22Rv1 (cell line): ENCODE measurements at regions not wholly inside any gene's neighbourhood (a gene's known extent, or its start where the extent isn't known, plus 50 kb on each side); places are given as distances from the start of the nearest gene placed in this dataset.

Source experiments
- H3K27ac ChIP-seq: fragments of 450-650 bp; 2 replicates; pipeline ENCODE4 v1.5.1; 2017
- ZFX ChIP-seq: fragments of 450-650 bp; IDR thresholded peaks from 2 replicates; pipeline ENCODE4 v1.6.1; 2017; ENCODE audit warnings: antibody characterized with exemption, borderline replicate concordance
- TF ChIP-seq, protein P1 (sequence below): fragments of 450-650 bp; IDR thresholded peaks from 2 replicates; pipeline ENCODE4 v1.5.1; 2017; ENCODE audit warnings: mild to moderate bottlenecking

DNA sequence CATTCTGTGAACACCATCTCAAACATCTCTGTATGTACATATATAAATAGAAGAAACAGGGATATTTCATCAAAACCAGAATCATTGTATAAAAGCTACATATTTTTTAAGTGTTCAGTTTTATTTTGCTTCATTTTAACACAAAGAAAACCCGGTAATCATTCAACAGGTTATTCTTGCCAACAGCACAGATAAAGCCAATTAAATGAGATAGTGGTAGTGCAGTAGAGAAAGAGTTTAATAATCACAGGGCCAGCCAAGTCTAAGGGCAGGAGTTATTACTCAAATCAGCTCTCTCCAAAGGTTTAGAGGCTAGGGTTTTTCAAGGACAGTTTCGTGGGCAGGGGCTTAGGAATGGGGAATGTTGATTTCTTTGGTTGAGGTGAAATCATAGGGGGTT lies 261.0 kb upstream of the KIF2A start:
- no peak overlapping the region for H3K27ac ChIP-seq
- TF ChIP-seq ZFX = no peak
- TF ChIP-seq, protein P1, sequence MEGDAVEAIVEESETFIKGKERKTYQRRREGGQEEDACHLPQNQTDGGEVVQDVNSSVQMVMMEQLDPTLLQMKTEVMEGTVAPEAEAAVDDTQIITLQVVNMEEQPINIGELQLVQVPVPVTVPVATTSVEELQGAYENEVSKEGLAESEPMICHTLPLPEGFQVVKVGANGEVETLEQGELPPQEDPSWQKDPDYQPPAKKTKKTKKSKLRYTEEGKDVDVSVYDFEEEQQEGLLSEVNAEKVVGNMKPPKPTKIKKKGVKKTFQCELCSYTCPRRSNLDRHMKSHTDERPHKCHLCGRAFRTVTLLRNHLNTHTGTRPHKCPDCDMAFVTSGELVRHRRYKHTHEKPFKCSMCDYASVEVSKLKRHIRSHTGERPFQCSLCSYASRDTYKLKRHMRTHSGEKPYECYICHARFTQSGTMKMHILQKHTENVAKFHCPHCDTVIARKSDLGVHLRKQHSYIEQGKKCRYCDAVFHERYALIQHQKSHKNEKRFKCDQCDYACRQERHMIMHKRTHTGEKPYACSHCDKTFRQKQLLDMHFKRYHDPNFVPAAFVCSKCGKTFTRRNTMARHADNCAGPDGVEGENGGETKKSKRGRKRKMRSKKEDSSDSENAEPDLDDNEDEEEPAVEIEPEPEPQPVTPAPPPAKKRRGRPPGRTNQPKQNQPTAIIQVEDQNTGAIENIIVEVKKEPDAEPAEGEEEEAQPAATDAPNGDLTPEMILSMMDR = no peak

DNA sequence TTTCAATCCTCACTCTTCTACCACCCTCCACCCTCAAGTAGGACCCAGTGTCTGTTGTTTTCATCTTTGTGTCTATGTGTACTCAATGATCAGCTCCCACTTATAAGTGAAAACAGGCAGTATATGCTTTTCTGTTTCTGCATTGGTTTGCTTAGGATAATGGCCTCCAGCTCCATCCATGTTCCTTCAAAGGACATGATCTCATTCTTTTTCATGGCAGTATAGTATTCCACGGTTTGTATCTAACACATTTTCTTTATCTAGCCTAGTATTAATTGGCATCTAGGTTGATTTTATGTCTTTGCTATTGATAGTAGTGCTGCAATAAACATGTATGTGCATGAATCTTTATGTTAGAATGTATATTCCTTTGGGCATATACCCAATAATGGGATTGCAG lies 259.8 kb upstream of the KIF2A start:
- no peak overlapping the region for H3K27ac ChIP-seq
- TF ChIP-seq, protein P1 = no peak
- no peak for TF ChIP-seq ZFX

DNA sequence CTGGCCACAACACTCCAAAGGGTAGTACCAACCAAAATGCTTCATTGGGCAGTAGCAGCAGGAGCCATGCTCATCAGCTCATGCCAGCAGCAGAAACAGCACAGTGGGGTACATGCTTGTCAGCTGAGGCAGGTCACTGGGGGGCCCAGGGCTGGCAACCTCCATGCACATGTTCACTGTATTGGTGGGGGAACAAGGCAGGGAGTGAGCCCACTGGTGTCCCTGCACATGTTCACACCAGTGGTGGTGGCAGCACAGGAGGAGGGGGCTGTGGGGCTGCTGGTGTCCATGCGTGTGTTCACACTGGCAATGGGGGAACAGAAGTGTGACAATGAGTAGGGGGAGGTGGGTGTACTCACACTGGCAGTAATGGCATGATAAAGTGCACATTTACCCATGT lies 254.3 kb upstream of the KIF2A start:
- H3K27ac ChIP-seq = no peak overlapping the region
- no peak for TF ChIP-seq ZFX
- TF ChIP-seq, protein P1 = no peak

DNA sequence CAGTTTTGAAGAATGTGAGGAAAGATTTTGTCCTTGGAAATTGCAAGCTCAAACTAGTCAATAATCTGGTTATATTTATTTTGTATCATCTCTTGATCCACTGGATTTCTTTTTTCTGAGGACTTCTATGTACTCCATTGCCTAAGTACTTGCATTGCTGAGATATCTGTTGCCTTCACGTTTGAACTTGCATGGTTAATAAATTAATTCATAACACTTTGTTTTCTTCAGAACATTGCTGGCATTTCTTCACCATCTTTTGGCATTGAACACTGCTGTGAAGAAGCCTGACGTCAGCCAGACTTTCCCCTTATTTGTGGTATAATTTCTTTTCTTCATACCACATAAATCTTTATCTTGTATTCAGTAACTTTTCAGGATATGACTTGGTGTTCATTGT lies 246.0 kb upstream of the KIF2A start:
- TF ChIP-seq, protein P1 = no peak
- no peak for TF ChIP-seq ZFX

DNA sequence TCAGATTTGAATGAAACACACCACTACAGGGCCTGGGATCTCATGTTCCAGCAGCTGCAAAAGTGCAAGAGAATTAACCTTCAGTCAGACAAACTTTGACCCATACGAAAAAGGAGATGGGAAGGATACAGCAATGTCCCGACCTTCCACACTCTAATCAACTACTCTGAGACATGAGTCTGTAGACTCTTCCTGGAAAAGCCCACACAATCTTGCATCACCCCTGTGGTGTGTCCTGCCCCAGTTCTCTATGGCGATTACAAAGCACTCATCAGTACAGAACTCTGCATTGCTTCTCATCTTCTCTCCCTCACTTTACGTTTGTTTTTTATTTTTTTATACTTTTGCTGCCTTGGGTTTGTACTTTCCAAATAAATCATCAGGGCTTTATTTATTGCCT lies 241.0 kb upstream of the KIF2A start:
- H3K27ac ChIP-seq = no peak overlapping the region
- TF ChIP-seq, protein P1 = no peak
- no peak for TF ChIP-seq ZFX

More for the DNA sequence above, 246.0 kb upstream of the KIF2A start:
- H3K27ac ChIP-seq = no peak overlapping the region

DNA sequence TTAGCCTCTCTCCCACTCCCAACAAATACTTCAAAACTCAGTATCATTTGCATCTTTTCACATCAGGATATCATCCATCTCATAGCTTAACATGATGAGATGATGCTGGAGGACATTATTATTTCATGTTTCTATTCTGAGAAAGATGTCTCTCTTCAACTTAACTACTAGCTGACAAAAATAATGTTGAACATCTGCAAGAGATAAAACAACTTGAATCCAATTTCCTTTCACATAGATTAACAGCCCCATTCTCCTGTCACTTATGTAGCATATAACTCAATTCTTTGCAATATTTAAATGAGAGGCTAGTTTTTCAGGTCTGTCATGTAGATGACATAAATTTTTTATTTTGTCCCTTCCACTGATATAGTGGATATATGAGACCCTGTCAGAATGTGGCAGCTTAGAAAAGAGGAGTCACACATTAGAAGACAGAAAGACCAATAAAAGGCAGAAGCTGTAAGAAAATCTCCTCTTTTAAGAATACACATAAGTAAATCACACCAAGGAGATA lies 239.2 kb upstream of the KIF2A start:
- TF ChIP-seq ZFX = no peak
- TF ChIP-seq, protein P1 = no peak
- no peak overlapping the region for H3K27ac ChIP-seq

DNA sequence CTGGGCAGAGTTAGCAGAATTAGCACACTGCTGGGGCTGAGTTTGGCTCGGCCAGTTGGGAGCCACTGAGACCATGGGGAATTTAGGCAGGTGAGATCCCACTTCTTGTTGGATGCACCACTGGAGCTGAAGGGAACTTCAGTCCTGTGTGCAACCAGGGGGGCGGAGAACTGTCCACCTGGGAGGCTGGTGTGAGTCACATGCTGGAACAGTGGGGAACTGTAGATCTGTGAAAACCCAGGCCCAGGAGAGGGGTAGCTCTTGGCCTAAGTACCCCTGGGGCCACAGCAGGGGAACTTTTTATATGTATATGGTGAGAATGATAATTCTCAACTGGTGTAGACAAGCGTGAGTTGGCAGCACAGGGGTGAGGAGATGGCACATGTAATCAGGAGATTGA lies 237.5 kb upstream of the KIF2A start:
- H3K27ac ChIP-seq = no peak overlapping the region
- no peak for TF ChIP-seq ZFX
- TF ChIP-seq, protein P1 = no peak
